ENCODE measurements at regions not wholly inside any gene's neighbourhood (a gene's known extent, or its start where the extent isn't known, plus 50 kb on each side); places are given as distances from the start of the nearest gene placed in this dataset.
"Not testable (repeated sequence)": the region's sequence is repeated elsewhere in the genome, so short reads cannot be mapped to it uniquely, and the experiment has no call there.

- no peak for DNase-seq
Observed at GRCh38 chr1:94362466-94363058, 55.6 kb upstream of the ABCD3 start.

DNA sequence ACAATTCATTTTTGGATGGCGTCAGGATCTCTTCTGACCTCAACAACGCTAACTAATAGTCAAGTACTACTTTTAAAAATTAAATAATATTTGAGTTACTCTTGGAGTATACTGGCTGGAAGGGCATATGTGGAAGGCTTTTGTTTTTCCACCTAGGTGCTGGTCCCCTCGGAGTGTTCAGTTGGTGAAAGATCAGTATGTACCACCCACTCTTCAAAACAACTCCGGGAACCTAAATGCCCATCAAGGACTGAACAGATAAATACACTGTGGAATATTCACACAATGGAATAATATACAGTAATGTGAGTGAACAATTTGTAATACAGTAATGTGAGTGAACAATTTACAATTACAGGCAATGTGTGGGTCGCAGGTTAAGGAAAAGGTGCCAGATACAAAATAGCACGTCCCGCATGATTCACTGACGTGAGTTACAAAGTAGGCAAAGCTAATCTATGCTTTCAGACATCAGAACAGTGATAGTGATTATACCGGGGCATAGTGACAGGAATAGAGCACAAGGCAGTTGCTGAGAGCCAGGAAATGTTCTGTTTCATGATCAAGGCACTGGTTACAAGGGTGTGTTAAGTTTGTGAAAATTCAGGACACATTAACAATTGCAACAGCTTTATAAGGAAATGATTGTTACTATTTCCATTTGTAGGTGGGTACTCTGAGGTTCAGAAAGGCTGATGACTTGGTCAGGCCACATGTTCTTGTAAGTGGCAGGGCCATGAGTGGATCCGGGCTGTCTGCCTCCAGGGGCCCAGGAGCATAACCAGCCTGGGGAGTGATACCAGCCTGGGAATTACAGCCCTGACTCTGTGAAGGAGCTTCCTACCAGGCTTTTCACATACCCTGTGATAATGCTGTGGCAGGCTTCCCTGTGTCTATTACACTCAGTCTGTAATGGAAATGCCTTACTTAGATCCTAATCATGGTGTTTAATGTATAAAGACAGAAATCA lies 59.3 kb upstream of the ABCD3 start:
- DNase-seq = no peak

DNA sequence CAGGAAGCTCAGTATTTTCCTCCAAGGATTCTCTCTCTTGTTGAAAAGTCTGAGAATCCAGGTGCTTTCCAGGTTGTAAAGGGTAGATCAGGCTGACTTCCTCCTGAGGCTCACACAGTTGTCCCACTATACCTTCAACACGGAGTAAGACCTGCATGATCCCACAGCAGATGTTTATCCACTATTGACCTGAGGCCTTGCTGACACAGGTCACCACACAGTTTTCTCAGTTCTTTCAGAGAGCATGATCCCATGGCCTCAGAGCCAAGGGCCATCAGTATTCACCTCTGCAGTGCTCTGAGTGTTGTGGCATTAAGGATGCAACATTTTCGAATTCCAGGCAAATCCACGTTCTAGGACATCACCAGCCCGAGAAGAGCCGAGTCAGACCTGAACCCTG lies 60.5 kb upstream of the ABCD3 start:
- DNase-seq = no peak

GRCh38 chr1:94355485-94355980 lies 62.7 kb upstream of the ABCD3 start:
- no peak for DNase-seq

- DNase-seq = no peak
Observed at GRCh38 chr1:94351481-94351880, 66.7 kb upstream of the ABCD3 start.

DNA sequence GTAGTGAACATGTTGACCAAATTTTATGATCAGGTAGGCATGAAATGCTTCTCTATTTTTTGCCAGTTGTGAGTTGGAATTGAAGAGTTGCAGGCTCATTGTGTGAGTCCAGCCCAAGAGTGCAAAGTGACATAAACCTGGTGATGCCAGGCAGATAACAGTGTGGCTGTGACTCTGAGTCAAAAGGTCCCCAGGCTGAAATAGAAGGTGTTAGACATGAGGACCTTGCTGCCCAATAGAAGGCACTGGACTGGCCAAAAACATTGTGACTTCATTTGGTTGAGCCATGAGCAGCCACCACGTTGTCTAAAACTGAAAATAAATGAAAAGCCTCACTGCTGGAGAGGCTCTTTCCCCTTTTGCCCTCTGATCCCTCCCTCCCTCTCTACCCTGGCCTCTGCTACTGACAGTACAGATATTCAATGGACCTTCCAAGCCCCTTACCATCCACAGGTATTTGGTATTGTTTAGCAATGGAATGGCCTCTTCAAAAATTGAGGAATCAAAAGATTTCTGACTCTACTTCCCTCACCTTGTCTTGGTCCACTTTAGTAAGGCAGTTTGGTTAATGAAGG lies 67.8 kb upstream of the ABCD3 start:
- no peak for DNase-seq

- DNase-seq = no peak
Observed at GRCh38 chr1:94349853-94350252, 68.3 kb upstream of the ABCD3 start.

DNA sequence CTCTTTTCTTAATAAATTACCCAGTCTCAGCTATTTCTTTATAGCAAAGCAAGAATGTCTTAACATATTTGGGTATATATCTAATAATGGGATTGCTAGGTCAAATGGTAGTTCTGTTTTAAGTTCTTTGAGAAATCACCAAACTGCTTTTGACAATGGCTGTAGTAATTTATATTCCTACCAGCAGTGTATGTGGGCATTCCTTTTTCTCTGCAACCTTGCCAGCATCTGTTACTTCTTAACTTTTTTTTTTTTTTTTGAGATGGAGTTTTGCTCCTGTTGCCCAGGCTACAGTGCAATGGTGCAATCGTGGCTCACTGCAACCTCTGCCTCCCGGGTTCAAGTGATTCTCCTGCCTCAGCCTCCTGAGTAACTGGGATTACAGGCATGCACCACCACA lies 69.8 kb upstream of the ABCD3 start:
- not testable (repeated sequence) for DNase-seq

GRCh38 chr1:94345148-94345721 lies 73.0 kb upstream of the ABCD3 start:
- no peak for DNase-seq

DNA sequence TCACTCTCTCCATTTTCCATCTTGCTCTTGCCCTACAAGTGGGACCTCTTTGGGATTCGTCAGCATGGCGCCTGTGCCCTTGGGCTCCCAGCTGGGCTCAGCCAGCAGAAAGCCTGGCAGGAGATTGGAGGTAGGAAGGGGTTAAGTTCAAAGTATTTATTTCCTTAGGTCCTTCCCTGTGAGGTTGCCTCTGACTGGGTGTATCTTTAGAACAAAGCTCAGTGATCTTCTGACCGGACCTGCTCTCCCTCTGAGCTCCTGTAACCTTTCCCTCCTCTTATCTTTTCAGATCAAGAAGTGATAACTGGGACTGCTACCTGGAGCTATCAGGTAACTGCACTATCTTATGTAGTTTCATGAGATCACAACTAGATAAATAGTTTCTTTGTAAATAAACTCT lies 75.8 kb upstream of the ABCD3 start:
- no peak for DNase-seq

GRCh38 chr1:94339206-94339927 lies 78.8 kb upstream of the ABCD3 start:
- DNase-seq = no peak

GRCh38 chr1:94336991-94337390 lies 81.2 kb upstream of the ABCD3 start:
- DNase-seq = no peak

GRCh38 chr1:94335950-94336349 lies 82.2 kb upstream of the ABCD3 start:
- DNase-seq = peak; percentile 44

DNA sequence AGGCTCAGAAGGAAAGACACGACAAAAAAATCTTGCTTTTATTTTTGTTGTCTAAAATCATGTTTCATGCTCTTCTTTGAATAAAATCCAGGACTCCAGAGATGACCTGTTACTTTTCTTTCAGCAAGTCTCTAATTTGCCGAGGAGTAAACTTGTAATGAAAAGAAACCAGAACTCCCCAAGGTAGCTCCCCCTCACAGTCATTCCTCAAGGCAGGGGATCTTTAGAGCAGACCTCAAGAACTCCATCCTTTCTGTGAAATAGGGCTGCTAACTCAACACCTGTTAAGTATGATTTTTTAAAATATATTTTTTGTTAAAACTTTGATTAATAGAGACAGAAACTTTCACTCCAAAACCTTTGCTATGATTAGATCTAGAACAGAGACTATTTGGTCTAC lies 82.7 kb upstream of the ABCD3 start:
- DNase-seq = no peak

GRCh38 chr1:94334764-94335163 lies 83.4 kb upstream of the ABCD3 start:
- DNase-seq = no peak

GRCh38 chr1:94332952-94333351 lies 85.2 kb upstream of the ABCD3 start:
- no peak for DNase-seq

GRCh38 chr1:94332516-94332915 lies 85.7 kb upstream of the ABCD3 start:
- no peak for DNase-seq

DNA sequence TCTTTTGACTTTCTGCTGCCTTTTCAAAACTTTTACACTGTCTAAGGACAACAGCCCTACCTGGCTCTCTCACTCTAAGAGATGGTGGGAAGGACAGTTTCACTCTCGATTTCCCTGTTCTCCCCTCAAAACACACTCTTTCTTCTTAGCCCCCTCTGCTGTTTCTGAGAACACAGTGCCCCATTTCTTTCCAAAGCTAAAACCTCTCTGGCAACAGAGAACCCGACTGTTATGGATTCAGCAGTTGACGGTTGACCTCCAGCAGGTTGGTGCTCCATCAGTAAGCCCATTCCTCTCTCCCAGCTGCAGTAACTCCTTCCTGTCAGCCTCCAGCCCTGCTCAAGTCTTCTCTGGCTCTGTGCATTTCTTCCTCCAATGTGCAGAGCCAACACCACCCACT lies 88.2 kb upstream of the ABCD3 start:
- DNase-seq = no peak

- no peak for DNase-seq
Observed at GRCh38 chr1:94329276-94329675, 88.9 kb upstream of the ABCD3 start.

DNA sequence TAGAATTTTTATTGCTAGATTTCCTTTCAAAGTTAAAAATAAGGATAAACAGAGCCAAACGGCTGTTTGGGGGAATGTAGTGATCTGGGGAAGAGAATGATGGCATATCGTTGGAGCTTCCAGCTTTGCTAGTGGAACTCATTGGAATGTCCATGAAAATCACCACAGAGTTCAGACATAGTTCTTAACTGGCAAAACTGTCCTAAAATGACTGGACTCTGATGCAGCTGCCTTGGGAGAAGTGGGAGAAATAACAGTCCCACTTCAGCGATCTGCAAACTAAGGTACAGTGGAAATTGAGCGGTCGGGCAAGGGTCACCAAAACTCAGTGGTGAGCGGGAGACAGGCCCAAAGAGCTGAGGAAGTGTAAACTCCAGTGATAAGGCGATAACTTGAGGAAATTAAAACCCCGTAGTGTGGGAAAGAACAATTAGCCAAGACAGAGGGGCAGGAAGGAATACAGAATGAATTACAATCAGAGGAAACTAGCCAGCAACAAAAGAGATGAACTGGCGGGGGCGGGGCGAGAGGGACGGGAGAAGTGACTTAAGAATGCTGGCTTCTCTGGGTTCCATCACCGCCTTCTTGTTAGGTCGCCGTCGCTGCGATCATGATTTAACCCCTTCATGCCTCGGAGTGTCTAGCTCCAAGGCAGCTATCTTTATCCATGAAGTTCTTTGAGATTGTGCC lies 89.8 kb upstream of the ARHGAP29 start:
- no peak for DNase-seq

DNA sequence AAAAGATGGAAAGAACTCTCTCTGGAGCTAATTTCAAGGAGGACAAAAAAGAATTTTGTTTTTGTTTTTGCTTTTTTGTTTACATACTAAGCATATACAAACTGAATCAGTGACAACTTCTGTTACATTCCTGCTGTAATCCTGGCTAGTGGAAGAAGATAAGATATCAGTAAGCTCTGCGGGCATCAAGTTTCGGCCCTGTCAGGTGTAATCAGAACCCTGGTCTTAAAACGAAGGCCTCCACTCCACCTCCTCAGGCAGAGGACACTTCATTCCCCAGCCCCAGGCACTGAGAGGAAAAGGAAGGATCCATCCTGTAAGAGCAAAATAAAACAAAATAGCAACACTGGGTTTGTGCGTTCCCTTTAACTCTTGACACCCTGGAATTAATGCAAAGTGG lies 88.9 kb upstream of the ARHGAP29 start:
- DNase-seq = no peak
